ENCODE measurements at regions not wholly inside any gene's neighbourhood (a gene's known extent, or its start where the extent isn't known, plus 50 kb on each side); places are given as distances from the start of the nearest gene placed in this dataset.
"Not testable (repeated sequence)": the region's sequence is repeated elsewhere in the genome, so short reads cannot be mapped to it uniquely, and the experiment has no call there.

DNA sequence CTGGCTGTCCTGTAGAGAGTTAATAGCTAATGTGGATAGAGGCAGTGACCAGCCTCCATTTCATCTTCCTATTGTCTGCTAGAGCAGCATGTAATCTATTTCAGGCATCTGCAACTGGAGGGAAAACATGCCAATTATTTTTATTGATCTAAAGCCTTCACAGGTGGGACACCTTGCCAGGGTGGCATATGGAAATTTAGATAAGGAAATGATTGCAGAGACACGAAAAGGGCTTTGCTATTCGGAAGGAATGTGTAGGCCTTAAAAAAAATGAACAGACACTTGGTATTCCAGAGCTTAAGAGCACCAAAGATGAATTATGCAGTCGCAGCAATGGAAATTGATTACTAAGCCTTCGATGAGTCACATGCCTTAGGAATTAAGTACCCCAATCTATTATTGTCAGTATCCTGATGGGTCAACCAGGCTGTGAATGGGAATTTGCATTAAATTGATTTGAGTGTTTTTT, 454.7 kb downstream of the SQOR start:
- H3K79me2 ChIP-seq (ENCODE audit: insufficient read depth, low read length): no peaks in the 10 kb centered on the region
- intact Hi-C loops (cut with micrococcal nuclease): no loop called here
- DNase-seq (ENCODE audit: low read depth, low spot score) (no peak), ATAC-seq (no peak)
- H3K4me2 ChIP-seq (ENCODE audit: low read length): no peak overlapping the region
- peaks cover 0 to 21% of the 10 kb centered on the region in 2 experiments; a peak in 2 of 4 replicates for H3K9me3 ChIP-seq (ENCODE audit: control insufficient read depth in 1 of 2, insufficient read depth in 1 of 2, low read depth in 1 of 2, low read length in 2 of 2)
- H3K9ac ChIP-seq (ENCODE audit: low read length): no peak overlapping the region
- TF ChIP-seq, protein P1, sequence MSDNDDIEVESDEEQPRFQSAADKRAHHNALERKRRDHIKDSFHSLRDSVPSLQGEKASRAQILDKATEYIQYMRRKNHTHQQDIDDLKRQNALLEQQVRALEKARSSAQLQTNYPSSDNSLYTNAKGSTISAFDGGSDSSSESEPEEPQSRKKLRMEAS (IDR thresholded peaks at IDR 0.05): no peak
- no peak for TF ChIP-seq SIN3A (IDR thresholded peaks at IDR 0.05; ENCODE audit: low read depth)
- no peaks in the 10 kb centered on the region for H4K20me1 ChIP-seq (ENCODE audit: insufficient read depth)
- H3K9me2 ChIP-seq (ENCODE audit: insufficient read depth): no peaks in the 10 kb centered on the region
- no peak overlapping the region for H2AFZ ChIP-seq (ENCODE audit: low read depth, low read length, poor library complexity, severe bottlenecking)
- BruUV-seq (replicated peaks): no TSS peak
- H3K27ac ChIP-seq (ENCODE audit: low read depth, low read length): no peak overlapping the region
- no peaks in the 10 kb centered on the region for H3K27me3 ChIP-seq (ENCODE audit: insufficient read depth, low read length)
- CTCF ChIA-PET: no interaction called here
- RAD21 ChIA-PET (ENCODE audit: low non-redundant PET in 1 of 2, low total read pairs in 2 of 2, uncharacterized antibody in 2 of 2, unreplicated experiment in 2 of 2): no interaction called here
- H3K36me3 ChIP-seq (ENCODE audit: control insufficient read depth in 1 of 2, insufficient read depth in 2 of 2, low read length in 2 of 2): no peaks in the 10 kb centered on the region
- POLR2A ChIA-PET: no interaction called here
- H3K4me1 ChIP-seq (ENCODE audit: control insufficient read depth in 1 of 2, insufficient read depth in 2 of 2, low read length in 2 of 2): no peaks in the 10 kb centered on the region
- H3K4me3 ChIP-seq (replicated peaks in 1 of 2; ENCODE audit: low read depth in 1 of 2, low read length in 2 of 2): no peak overlapping the region

GRCh38 chr15:46091860-46092450, 457.1 kb downstream of the SQOR start:
- RAD21 ChIA-PET (ENCODE audit: low non-redundant PET in 1 of 2, low total read pairs in 2 of 2, uncharacterized antibody in 2 of 2, unreplicated experiment in 2 of 2): no interaction called here
- TF ChIP-seq, protein P2, sequence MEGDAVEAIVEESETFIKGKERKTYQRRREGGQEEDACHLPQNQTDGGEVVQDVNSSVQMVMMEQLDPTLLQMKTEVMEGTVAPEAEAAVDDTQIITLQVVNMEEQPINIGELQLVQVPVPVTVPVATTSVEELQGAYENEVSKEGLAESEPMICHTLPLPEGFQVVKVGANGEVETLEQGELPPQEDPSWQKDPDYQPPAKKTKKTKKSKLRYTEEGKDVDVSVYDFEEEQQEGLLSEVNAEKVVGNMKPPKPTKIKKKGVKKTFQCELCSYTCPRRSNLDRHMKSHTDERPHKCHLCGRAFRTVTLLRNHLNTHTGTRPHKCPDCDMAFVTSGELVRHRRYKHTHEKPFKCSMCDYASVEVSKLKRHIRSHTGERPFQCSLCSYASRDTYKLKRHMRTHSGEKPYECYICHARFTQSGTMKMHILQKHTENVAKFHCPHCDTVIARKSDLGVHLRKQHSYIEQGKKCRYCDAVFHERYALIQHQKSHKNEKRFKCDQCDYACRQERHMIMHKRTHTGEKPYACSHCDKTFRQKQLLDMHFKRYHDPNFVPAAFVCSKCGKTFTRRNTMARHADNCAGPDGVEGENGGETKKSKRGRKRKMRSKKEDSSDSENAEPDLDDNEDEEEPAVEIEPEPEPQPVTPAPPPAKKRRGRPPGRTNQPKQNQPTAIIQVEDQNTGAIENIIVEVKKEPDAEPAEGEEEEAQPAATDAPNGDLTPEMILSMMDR (IDR thresholded peaks at IDR 0.05 in 2 of 3, conservative IDR thresholded peaks at IDR 0.05 in 1 of 3; ENCODE audit: borderline replicate concordance in 1 of 3, insufficient read depth in 1 of 3, low read depth in 2 of 3, low read length in 2 of 3): peak in 2 of 3 experiments; percentile 29 to 53; a peak in 3 of 6 replicates
- no peak for TF ChIP-seq CBX3 (IDR thresholded peaks at IDR 0.05; ENCODE audit: low read depth)
- intact Hi-C loops (cut with micrococcal nuclease): no loop called here

GRCh38 chr15:46098006-46098405, 463.2 kb downstream of the SQOR start:
- H3K4me2 ChIP-seq (ENCODE audit: low read length); H3K9me2 ChIP-seq (ENCODE audit: insufficient read depth); H3K27ac ChIP-seq (ENCODE audit: low read depth, low read length); H3K79me2 ChIP-seq (ENCODE audit: insufficient read depth, low read length); H2AFZ ChIP-seq (ENCODE audit: low read depth, low read length, poor library complexity, severe bottlenecking); DNase-seq (ENCODE audit: low read depth, low spot score); H3K4me3 ChIP-seq (replicated peaks in 1 of 2; ENCODE audit: low read depth in 1 of 2, low read length in 2 of 2); H3K36me3 ChIP-seq (ENCODE audit: control insufficient read depth in 1 of 2, insufficient read depth in 2 of 2, low read length in 2 of 2); H4K20me1 ChIP-seq (ENCODE audit: insufficient read depth); RAD21 ChIA-PET (ENCODE audit: low non-redundant PET in 1 of 2, low total read pairs in 2 of 2, uncharacterized antibody in 2 of 2, unreplicated experiment in 2 of 2); POLR2A ChIA-PET; BruUV-seq (replicated peaks); H3K9ac ChIP-seq (ENCODE audit: low read length); ATAC-seq; H3K27me3 ChIP-seq (ENCODE audit: insufficient read depth, low read length); CTCF ChIA-PET; H3K4me1 ChIP-seq (ENCODE audit: control insufficient read depth in 1 of 2, insufficient read depth in 2 of 2, low read length in 2 of 2); intact Hi-C loops (cut with micrococcal nuclease): not testable (repeated sequence)
- H3K9me3 ChIP-seq (ENCODE audit: control insufficient read depth in 1 of 2, insufficient read depth in 1 of 2, low read depth in 1 of 2, low read length in 2 of 2): peaks cover 0 to 25% of the 10 kb centered on the region in 2 experiments; a peak in 2 of 4 replicates

More at GRCh38 chr15:46091860-46092450, 457.1 kb downstream of the SQOR start:
- ATAC-seq (no peak), DNase-seq (ENCODE audit: low read depth, low spot score) (peak; percentile 4)
- no peak overlapping the region for H3K4me2 ChIP-seq (ENCODE audit: low read length)
- H3K9me2 ChIP-seq (ENCODE audit: insufficient read depth): no peaks in the 10 kb centered on the region
- ChIA-PET CTCF (no interaction called here), POLR2A (no interaction called here)
- no peaks in the 10 kb centered on the region for H3K79me2 ChIP-seq (ENCODE audit: insufficient read depth, low read length)
- H2AFZ ChIP-seq (ENCODE audit: low read depth, low read length, poor library complexity, severe bottlenecking): no peak overlapping the region
- no peaks in the 10 kb centered on the region for H4K20me1 ChIP-seq (ENCODE audit: insufficient read depth)
- no peaks in the 10 kb centered on the region for H3K27me3 ChIP-seq (ENCODE audit: insufficient read depth, low read length)
- no peaks in the 10 kb centered on the region for H3K36me3 ChIP-seq (ENCODE audit: control insufficient read depth in 1 of 2, insufficient read depth in 2 of 2, low read length in 2 of 2)
- H3K9me3 ChIP-seq (ENCODE audit: control insufficient read depth in 1 of 2, insufficient read depth in 1 of 2, low read depth in 1 of 2, low read length in 2 of 2): peaks cover 0 to 21% of the 10 kb centered on the region in 2 experiments; a peak in 2 of 4 replicates
- no peak overlapping the region for H3K9ac ChIP-seq (ENCODE audit: low read length)
- no peak overlapping the region for H3K4me3 ChIP-seq (replicated peaks in 1 of 2; ENCODE audit: low read depth in 1 of 2, low read length in 2 of 2)
- H3K27ac ChIP-seq (ENCODE audit: low read depth, low read length): no peak overlapping the region
- H3K4me1 ChIP-seq (ENCODE audit: control insufficient read depth in 1 of 2, insufficient read depth in 2 of 2, low read length in 2 of 2): no peaks in the 10 kb centered on the region
- no TSS peak for BruUV-seq (replicated peaks)

Measured in HCT116 (cell line).